ENCODE measurements at regions not wholly inside any gene's neighbourhood (a gene's known extent, or its start where the extent isn't known, plus 50 kb on each side); places are given as distances from the start of the nearest gene placed in this dataset.
"Not testable (repeated sequence)": the region's sequence is repeated elsewhere in the genome, so short reads cannot be mapped to it uniquely, and the experiment has no call there.

- H3K27me3 ChIP-seq; intact Hi-C loops (cut with DNase I); DNase-seq; H3K36me3 ChIP-seq (replicated peaks in 1 of 2); H3K4me1 ChIP-seq (replicated peaks in 1 of 2); H3K4me3 ChIP-seq; H3K9me3 ChIP-seq (replicated peaks in 1 of 3); H3K27ac ChIP-seq: not testable (repeated sequence)
- WGBS, 4 donors: 64 to 100% (median 75%) methylated on average over 4 to 18 of the region's 19 CpGs
These were observed 63.3 kb downstream of the PPIAL4A start for GRCh38 chr1:120952871-120953265.

DNA sequence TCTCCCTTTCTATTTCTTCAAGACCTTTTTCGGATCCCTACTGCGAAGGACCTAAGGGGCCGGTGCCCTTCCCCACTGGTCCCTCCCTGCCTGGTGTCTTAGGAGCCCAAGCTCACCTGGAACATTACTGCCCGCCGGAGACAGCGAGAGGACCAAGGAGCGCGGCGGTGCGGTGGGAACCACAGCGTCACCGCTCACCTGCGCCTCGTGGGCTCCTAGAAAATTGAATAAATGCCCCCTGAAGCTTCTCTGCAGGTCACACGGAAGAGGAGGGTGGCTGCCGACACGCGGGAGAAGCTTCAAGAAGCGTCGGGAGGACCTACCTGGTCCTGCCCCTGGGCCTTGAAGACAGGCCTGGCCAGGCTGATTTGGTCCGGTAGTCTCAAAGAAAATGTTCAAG lies 65.2 kb downstream of the PPIAL4A start:
- intact Hi-C loops (cut with DNase I): no loop called here
- no peaks in the 10 kb centered on the region for H3K4me1 ChIP-seq (replicated peaks in 1 of 2)
- no peak for DNase-seq

GRCh38 chr1:120955961-120956360 lies 66.4 kb downstream of the PPIAL4A start:
- DNase-seq; H3K36me3 ChIP-seq (replicated peaks in 1 of 2); H3K27me3 ChIP-seq; H3K9me3 ChIP-seq (replicated peaks in 1 of 3); H3K27ac ChIP-seq; intact Hi-C loops (cut with DNase I); H3K4me3 ChIP-seq; H3K4me1 ChIP-seq (replicated peaks in 1 of 2): not testable (repeated sequence)
- WGBS, 4 donors: 32 to 82% (median 59%) methylated on average over 2 of the region's 2 CpGs

More for the DNA sequence above, 65.2 kb downstream of the PPIAL4A start:
- Histone ChIP-seq H3K4me3 (no peak overlapping the region), H3K36me3 (replicated peaks in 1 of 2) (no peaks in the 10 kb centered on the region), H3K27me3 (no peaks in the 10 kb centered on the region), H3K27ac (no peak overlapping the region), H3K9me3 (replicated peaks in 1 of 3) (no peaks in the 10 kb centered on the region)
- TF ChIP-seq POLR2A (IDR thresholded peaks at IDR 0.05) (no peak), CTCF (IDR thresholded peaks at IDR 0.05) (no peak)
- 55 to 79% (median 63%) methylated on average over 21 of the region's 21 CpGs for WGBS, 4 donors

- H3K4me3 ChIP-seq; intact Hi-C loops (cut with DNase I); DNase-seq; H3K27me3 ChIP-seq; H3K9me3 ChIP-seq (replicated peaks in 1 of 3); H3K4me1 ChIP-seq (replicated peaks in 1 of 2); H3K36me3 ChIP-seq (replicated peaks in 1 of 2); H3K27ac ChIP-seq: not testable (repeated sequence)
- 76 to 83% methylated on average over 2 to 3 of the region's 5 CpGs; no CpG with 5 or more reads in 2 of the 4 donors for WGBS, 4 donors
These were observed 76.4 kb downstream of the PPIAL4A start for GRCh38 chr1:120966018-120966417.

DNA sequence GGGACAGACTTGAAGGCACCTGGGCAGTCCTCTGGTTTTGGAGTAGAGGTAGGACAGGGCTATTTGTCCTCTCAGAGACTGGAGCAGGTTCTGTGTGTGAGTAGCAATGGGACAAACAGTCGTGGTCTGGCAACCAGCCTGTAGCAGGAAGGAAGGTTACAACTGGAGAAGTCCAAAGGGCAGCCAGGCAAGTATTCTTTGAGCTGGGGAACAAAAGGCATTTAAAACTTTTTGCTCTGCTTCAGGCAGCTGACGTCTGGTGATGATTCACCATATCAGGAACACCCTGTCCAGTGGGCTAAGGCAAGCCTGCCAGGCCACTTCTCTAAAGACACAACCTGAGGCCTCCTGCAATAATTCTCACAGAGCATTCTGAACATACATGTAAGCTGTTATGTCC lies 83.3 kb downstream of the PPIAL4A start:
- H3K27me3 ChIP-seq; H3K36me3 ChIP-seq (replicated peaks in 1 of 2); H3K9me3 ChIP-seq (replicated peaks in 1 of 3); H3K4me1 ChIP-seq (replicated peaks in 1 of 2); H3K4me3 ChIP-seq; intact Hi-C loops (cut with DNase I): not testable (repeated sequence)
- peak overlapping the region in 1 of 5 donors; percentile 51 for H3K27ac ChIP-seq
- peak; percentile 28 to 79 (median 60) for DNase-seq
- 0 to 11% (median 6%) methylated on average over 1 of the region's 2 CpGs for WGBS, 4 donors

GRCh38 chr1:120973836-120974235 lies 84.3 kb downstream of the PPIAL4A start:
- H3K27me3 ChIP-seq; H3K4me3 ChIP-seq; H3K9me3 ChIP-seq (replicated peaks in 1 of 3); DNase-seq; H3K27ac ChIP-seq; H3K36me3 ChIP-seq (replicated peaks in 1 of 2); H3K4me1 ChIP-seq (replicated peaks in 1 of 2); intact Hi-C loops (cut with DNase I): not testable (repeated sequence)
- WGBS, 4 donors: 89 to 94% (median 93%) methylated on average over 4 of the region's 4 CpGs

GRCh38 chr1:120977279-120977678 lies 87.7 kb downstream of the PPIAL4A start:
- 49 to 56% (median 55%) methylated on average over 2 to 6 of the region's 6 CpGs for WGBS, 4 donors
- H3K4me3 ChIP-seq; H3K9me3 ChIP-seq (replicated peaks in 1 of 3); H3K27me3 ChIP-seq; intact Hi-C loops (cut with DNase I); DNase-seq; H3K4me1 ChIP-seq (replicated peaks in 1 of 2); H3K27ac ChIP-seq; H3K36me3 ChIP-seq (replicated peaks in 1 of 2): not testable (repeated sequence)

GRCh38 chr1:120981489-120982094 lies 92.0 kb downstream of the PPIAL4A start:
- H3K27ac ChIP-seq; intact Hi-C loops (cut with DNase I); H3K9me3 ChIP-seq (replicated peaks in 1 of 3); H3K4me3 ChIP-seq; H3K4me1 ChIP-seq (replicated peaks in 1 of 2); H3K36me3 ChIP-seq (replicated peaks in 1 of 2); H3K27me3 ChIP-seq: not testable (repeated sequence)
- peak in 4 of 7 donors; percentile 6 to 49 (median 15) for DNase-seq
- WGBS, 4 donors: 47 to 70% (median 50%) methylated on average over 1 to 3 of the region's 3 CpGs; no CpG with 5 or more reads in 1 of the 4 donors

DNA sequence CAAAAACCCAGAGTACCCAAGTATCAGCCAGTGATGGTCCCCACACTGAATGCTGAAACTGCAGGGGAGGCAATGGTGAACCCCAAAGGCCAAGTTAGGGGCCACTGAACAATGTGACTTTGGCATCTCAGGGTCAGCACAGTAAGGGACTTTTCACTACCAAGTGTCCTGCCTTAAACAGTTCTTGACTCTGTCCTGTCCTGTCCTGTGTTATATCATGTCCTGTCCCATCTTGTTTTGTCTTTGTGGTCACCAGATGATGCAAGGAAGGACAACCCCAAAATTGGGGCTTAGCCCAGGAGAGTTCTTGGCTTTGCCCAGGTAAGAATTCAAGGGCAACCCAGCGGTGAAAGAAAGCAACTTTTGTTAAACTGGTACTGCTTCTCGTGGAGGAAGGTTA lies 105.0 kb downstream of the PPIAL4A start:
- WGBS, 4 donors: 63% methylated on average over 1 of the region's 2 CpGs; no CpG with 5 or more reads in 3 of the 4 donors
- DNase-seq; H3K4me3 ChIP-seq; H3K27ac ChIP-seq; H3K27me3 ChIP-seq; H3K4me1 ChIP-seq (replicated peaks in 1 of 2); intact Hi-C loops (cut with DNase I); H3K36me3 ChIP-seq (replicated peaks in 1 of 2); H3K9me3 ChIP-seq (replicated peaks in 1 of 3): not testable (repeated sequence)

- H3K4me1 ChIP-seq (replicated peaks in 1 of 2); H3K9me3 ChIP-seq (replicated peaks in 1 of 3); H3K27me3 ChIP-seq; H3K27ac ChIP-seq; H3K36me3 ChIP-seq (replicated peaks in 1 of 2); H3K4me3 ChIP-seq; intact Hi-C loops (cut with DNase I): not testable (repeated sequence)
- DNase-seq: peak in 1 of 7 donors; percentile 18
- WGBS, 4 donors: no CpG with 5 or more reads among the region's 1 CpG
These were observed 105.5 kb downstream of the PPIAL4A start for GRCh38 chr1:120995025-120995424.
